Tibial nerve (tissue), 4 donors: ENCODE measurements at regions not wholly inside any gene's neighbourhood (a gene's known extent, or its start where the extent isn't known, plus 50 kb on each side); places are given as distances from the start of the nearest gene placed in this dataset.

Experiments
- DNase-seq, 2 donors: peaks; one replicate each; pipeline ENCODE4 v3.0.0-alpha.2; 2019; ENCODE audit warnings: low spot score in 2 of 2
- H3K27ac ChIP-seq, 4 donors: fragments of 200-600 bp; sonication (generic) in 3 of 4; one replicate each; pipeline ENCODE4 v1.5.1; 2017 to 2019; ENCODE audit warnings: mild to moderate bottlenecking in 1 of 4
- H3K27me3 ChIP-seq, 2 donors: fragments of 200-600 bp; sonication (generic) in 1 of 2; one replicate each; pipeline versions ENCODE4 v1.5.1 to v1.6.0; 2017 to 2019
- H3K36me3 ChIP-seq, 3 donors: fragments of 200-600 bp; sonication (generic); one replicate each; pipeline ENCODE4 v1.5.1; 2018 to 2019
- H3K4me1 ChIP-seq, 4 donors: fragments of 200-600 bp; sonication (generic) in 3 of 4; one replicate each; pipeline ENCODE4 v1.5.1; 2017 to 2019
- H3K4me3 ChIP-seq, 4 donors: fragments of 200-600 bp; sonication (generic) in 3 of 4; one replicate each; pipeline ENCODE4 v1.5.1; 2017 to 2019; ENCODE audit warnings: mild to moderate bottlenecking in 1 of 4, moderate library complexity in 1 of 4
- H3K9me3 ChIP-seq, 4 donors: fragments of 200-600 bp; sonication (generic) in 3 of 4; one replicate each; pipeline ENCODE4 v1.5.1; 2017 to 2019
- EP300 ChIP-seq, 2 donors: sonication (generic); formaldehyde crosslinking; IDR thresholded peaks; one replicate each; pipeline ENCODE4 v1.6.1; 2017; ENCODE audit warnings: antibody characterized with exemption in 2 of 2, mild to moderate bottlenecking in 1 of 2
- POLR2A ChIP-seq, 2 donors: fragments of 450-650 bp; IDR thresholded peaks; one replicate each; pipeline ENCODE4 v1.6.1; 2017; ENCODE audit warnings: antibody characterized with exemption in 2 of 2, mild to moderate bottlenecking in 2 of 2, moderate library complexity in 2 of 2
- WGBS, 2 donors: methylation state at CpG; one replicate each; pipeline ENCODE4 v1.1.5; 2018; 5-methylcytosine and 5-hydroxymethylcytosine counted together
- TF ChIP-seq, protein P1 (sequence below), 5 experiments: fragments of 200-600 bp in 3 of 5; fragments of 450-650 bp in 2 of 5; sonication (generic) in 3 of 5; IDR thresholded peaks; one replicate each; pipeline ENCODE4 v1.5.1; 2016 to 2019; ENCODE audit warnings: antibody characterized with exemption in 5 of 5, mild to moderate bottlenecking in 3 of 5, moderate library complexity in 2 of 5

DNA sequence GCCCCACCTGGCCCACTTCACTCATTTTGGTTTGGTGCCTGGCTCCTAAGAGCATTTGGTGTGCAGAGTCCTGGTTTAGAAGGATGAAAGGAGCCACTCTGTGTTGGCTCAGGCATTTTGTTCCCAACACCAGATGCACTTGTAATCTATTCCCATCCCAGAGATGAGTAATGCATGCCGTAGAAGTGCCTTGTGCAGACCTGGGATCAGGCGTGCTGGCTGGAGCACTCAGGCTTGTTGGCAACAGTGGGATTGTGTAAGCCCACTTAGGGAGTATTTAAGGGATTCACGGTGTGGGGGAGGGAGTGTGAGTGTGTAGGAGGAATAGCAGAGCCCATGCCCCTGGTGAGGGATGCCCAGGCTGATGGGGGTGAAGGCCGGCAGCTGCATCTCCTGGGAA lies 501.5 kb upstream of the TBX3 start:
- no peak for TF ChIP-seq EP300 (IDR thresholded peaks at IDR 0.05)
- Histone ChIP-seq H3K27ac (no peak overlapping the region), H3K4me1 (no peaks in the 10 kb centered on the region), H3K9me3 (no peaks in the 10 kb centered on the region), H3K27me3 (no peaks in the 10 kb centered on the region), H3K36me3 (no peaks in the 10 kb centered on the region), H3K4me3 (no peak overlapping the region)
- DNase-seq, result no peak
- 46% methylated on average over 4 of the region's 4 CpGs for WGBS, 2 donors

DNA sequence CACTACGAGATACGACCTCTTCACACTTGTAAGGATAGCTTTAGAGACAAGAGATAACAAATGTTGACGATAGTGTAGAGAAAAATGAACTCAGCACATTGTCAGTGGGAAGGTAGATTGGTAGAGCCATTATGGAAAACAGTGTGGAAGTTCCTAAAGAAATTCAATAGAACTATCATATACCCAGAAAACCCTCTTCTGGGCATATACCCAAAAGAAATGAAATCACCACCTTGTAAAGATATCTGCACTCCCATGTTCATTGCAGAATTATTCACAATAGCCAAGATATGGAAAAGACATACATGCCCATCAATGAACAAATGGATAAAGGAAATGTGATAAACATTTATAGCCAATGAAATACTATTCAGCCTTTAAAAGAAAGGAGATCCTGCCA lies 499.8 kb upstream of the TBX3 start:
- Histone ChIP-seq H3K36me3 (no peaks in the 10 kb centered on the region), H3K27ac (no peak overlapping the region), H3K27me3 (no peaks in the 10 kb centered on the region), H3K9me3 (no peaks in the 10 kb centered on the region), H3K4me1 (no peaks in the 10 kb centered on the region), H3K4me3 (no peak overlapping the region)
- DNase-seq, result no peak
- WGBS, 2 donors, result 91 to 93% methylated on average over 3 of the region's 3 CpGs
- TF ChIP-seq EP300 (IDR thresholded peaks at IDR 0.05) (no peak), POLR2A (IDR thresholded peaks at IDR 0.05) (no peak)
- TF ChIP-seq, protein P1, sequence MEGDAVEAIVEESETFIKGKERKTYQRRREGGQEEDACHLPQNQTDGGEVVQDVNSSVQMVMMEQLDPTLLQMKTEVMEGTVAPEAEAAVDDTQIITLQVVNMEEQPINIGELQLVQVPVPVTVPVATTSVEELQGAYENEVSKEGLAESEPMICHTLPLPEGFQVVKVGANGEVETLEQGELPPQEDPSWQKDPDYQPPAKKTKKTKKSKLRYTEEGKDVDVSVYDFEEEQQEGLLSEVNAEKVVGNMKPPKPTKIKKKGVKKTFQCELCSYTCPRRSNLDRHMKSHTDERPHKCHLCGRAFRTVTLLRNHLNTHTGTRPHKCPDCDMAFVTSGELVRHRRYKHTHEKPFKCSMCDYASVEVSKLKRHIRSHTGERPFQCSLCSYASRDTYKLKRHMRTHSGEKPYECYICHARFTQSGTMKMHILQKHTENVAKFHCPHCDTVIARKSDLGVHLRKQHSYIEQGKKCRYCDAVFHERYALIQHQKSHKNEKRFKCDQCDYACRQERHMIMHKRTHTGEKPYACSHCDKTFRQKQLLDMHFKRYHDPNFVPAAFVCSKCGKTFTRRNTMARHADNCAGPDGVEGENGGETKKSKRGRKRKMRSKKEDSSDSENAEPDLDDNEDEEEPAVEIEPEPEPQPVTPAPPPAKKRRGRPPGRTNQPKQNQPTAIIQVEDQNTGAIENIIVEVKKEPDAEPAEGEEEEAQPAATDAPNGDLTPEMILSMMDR (IDR thresholded peaks at IDR 0.05), result no peak

DNA sequence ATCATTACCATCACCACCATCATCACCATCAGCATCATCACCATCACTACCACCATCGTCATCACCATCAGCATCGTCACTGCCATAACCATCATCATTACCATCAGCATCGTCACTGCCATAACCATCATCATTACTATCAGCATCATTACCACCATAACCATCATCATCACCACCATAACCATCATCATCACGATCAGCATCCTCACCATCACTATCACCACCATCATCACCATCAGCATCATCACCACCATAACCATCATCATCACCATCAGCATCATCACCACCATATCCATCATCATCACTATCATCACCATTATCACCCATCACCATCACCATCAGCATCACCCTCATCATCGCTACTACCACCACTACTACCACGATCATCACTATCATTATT lies 493.9 kb upstream of the TBX3 start:
- Histone ChIP-seq H3K4me1 (no peaks in the 10 kb centered on the region), H3K27me3 (no peaks in the 10 kb centered on the region), H3K4me3 (no peak overlapping the region), H3K27ac (no peak overlapping the region), H3K9me3 (no peaks in the 10 kb centered on the region), H3K36me3 (no peaks in the 10 kb centered on the region)
- no peak for DNase-seq
- TF ChIP-seq, protein P1 (IDR thresholded peaks at IDR 0.05), result no peak
- TF ChIP-seq POLR2A (IDR thresholded peaks at IDR 0.05), result no peak
- TF ChIP-seq EP300 (IDR thresholded peaks at IDR 0.05), result no peak
- 96 to 97% methylated on average over 6 of the region's 6 CpGs for WGBS, 2 donors

DNA sequence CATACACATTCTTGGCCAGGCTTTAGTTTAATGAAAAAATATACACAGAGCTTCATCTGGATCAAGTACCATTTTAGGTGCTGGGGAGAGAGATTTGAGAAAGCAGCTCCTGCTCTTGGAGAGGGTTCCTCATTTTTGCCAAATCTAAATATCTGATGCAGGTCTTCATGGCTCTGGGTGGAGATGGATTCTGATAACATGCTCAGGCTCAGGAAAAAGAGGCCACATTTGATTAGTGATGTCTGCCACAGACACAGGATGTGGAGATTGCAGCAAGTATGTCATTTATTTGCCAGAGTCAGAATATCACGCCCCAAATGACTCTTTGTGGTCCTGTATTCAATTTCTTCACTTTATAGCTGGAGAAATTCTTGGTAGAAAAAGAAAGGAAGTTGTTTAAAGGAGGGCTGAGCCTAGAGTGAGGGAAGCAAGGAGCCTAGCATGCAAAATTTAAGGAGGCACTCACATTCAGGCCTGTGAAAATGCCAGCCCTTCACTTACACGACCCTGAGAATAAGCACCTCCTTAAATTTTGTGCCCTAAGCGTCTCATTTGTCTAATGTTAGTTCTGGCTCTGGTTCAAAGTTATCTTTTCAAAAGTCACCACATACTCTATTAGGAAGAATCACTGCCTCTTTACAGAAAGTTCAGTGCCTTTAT lies 492.9 kb upstream of the TBX3 start:
- WGBS, 2 donors, result 47 to 55% methylated on average over 3 of the region's 3 CpGs
- no peaks in the 10 kb centered on the region for H3K9me3 ChIP-seq
- TF ChIP-seq EP300 (IDR thresholded peaks at IDR 0.05), result no peak
- TF ChIP-seq POLR2A (IDR thresholded peaks at IDR 0.05), result no peak
- TF ChIP-seq, protein P1 (IDR thresholded peaks at IDR 0.05), result no peak
- no peak for DNase-seq
- no peaks in the 10 kb centered on the region for H3K27me3 ChIP-seq
- H3K36me3 ChIP-seq, result no peaks in the 10 kb centered on the region
- H3K4me3 ChIP-seq, result no peak overlapping the region
- no peak overlapping the region for H3K27ac ChIP-seq
- no peaks in the 10 kb centered on the region for H3K4me1 ChIP-seq

DNA sequence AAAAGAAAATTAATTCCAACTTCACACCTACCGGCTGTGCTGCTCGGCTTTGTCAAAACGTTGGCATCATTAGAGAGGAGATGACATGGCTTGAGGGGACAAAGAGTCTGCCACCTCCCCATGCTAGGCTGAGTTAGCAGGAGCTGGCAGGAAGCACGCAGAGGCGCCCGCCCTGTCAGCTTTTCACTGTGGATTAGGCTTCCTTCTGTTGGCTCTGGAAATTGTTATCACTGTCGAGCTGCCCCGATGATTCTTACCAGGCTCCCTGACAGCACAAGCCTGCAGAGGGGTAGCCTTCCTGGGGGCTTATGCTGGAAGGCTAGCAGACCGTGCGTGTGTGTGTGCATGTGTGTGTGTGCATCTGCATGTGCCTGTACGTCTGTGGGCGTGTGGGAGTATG lies 490.9 kb upstream of the TBX3 start:
- Histone ChIP-seq H3K27ac (no peak overlapping the region), H3K27me3 (no peaks in the 10 kb centered on the region), H3K4me1 (no peaks in the 10 kb centered on the region), H3K9me3 (no peaks in the 10 kb centered on the region), H3K36me3 (no peaks in the 10 kb centered on the region), H3K4me3 (no peak overlapping the region)
- TF ChIP-seq, protein P1 (IDR thresholded peaks at IDR 0.05), result no peak
- TF ChIP-seq EP300 (IDR thresholded peaks at IDR 0.05) (no peak), POLR2A (IDR thresholded peaks at IDR 0.05) (no peak)
- 70 to 74% methylated on average over 12 of the region's 12 CpGs for WGBS, 2 donors
- DNase-seq, result no peak

DNA sequence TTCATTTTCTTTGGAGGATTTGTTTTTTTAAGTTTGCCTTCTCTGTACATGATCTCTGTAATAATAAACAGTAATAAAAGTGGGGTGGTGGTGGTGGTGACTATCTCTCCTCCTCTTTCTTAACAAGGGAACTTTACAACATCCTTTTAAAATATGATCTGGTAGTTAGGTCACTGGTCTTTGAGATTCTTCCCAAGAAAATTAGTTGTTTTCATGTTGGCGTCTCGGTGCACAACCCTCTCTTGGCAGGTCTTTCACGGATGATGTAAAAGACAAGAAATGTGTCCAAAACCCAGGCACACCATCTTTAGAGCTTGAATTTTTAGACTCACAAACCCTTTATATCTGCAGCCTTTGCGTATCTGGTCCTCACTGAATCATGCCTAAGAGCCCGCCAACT lies 488.5 kb upstream of the TBX3 start:
- no peaks in the 10 kb centered on the region for H3K27me3 ChIP-seq
- H3K36me3 ChIP-seq, result no peaks in the 10 kb centered on the region
- no peak overlapping the region for H3K27ac ChIP-seq
- DNase-seq, result no peak
- no peak for TF ChIP-seq POLR2A (IDR thresholded peaks at IDR 0.05)
- peaks cover 0 to 4% (median 0%) of the 10 kb centered on the region in 4 donors for H3K9me3 ChIP-seq
- no peak overlapping the region for H3K4me3 ChIP-seq
- WGBS, 2 donors, result 68 to 75% methylated on average over 5 of the region's 5 CpGs
- no peaks in the 10 kb centered on the region for H3K4me1 ChIP-seq
